ENCODE measurements at regions not wholly inside any gene's neighbourhood (a gene's known extent, or its start where the extent isn't known, plus 50 kb on each side); places are given as distances from the start of the nearest gene placed in this dataset.

DNA sequence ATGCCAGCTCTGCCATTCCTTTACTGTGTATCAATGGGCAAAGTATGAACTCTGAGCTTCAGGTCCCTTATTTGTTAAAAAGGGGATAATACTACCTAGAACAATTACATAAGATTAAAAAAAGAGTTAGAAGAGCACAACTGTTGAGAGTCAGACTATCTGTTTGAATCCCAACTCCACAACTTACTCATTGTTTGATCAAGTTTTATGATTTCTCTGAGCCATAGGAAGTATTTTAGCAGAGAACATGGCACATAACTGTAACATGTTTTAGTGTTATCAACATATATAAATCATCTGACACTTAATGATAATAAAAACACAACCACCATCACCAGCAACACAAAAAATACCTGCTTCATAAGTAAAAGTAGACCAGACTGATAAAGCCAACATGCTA, 421.3 kb downstream of the ZFHX3 start:
- TF ChIP-seq, protein P1, sequence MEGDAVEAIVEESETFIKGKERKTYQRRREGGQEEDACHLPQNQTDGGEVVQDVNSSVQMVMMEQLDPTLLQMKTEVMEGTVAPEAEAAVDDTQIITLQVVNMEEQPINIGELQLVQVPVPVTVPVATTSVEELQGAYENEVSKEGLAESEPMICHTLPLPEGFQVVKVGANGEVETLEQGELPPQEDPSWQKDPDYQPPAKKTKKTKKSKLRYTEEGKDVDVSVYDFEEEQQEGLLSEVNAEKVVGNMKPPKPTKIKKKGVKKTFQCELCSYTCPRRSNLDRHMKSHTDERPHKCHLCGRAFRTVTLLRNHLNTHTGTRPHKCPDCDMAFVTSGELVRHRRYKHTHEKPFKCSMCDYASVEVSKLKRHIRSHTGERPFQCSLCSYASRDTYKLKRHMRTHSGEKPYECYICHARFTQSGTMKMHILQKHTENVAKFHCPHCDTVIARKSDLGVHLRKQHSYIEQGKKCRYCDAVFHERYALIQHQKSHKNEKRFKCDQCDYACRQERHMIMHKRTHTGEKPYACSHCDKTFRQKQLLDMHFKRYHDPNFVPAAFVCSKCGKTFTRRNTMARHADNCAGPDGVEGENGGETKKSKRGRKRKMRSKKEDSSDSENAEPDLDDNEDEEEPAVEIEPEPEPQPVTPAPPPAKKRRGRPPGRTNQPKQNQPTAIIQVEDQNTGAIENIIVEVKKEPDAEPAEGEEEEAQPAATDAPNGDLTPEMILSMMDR (conservative IDR thresholded peaks at IDR 0.05; ENCODE audit: low read depth, low read length) = no peak
- TF ChIP-seq EZH2phosphoT487 (IDR thresholded peaks at IDR 0.05; ENCODE audit: borderline replicate concordance, low read length) = no peak
